ENCODE measurements at regions not wholly inside any gene's neighbourhood (a gene's known extent, or its start where the extent isn't known, plus 50 kb on each side); places are given as distances from the start of the nearest gene placed in this dataset. TPM values are rescaled to one million over a fixed set of nuclear protein-coding genes. Genes with fewer than 3 reads are reported as not detected.

GRCh38 chr5:59943452-59944113 is 50.1 kb upstream of the PDE4D start:
- H3K4me3 ChIP-seq (ENCODE audit: insufficient read depth, low read depth, low read length) = no peak overlapping the region
- H2AK5ac ChIP-seq (ENCODE audit: low read depth, low read length) = no peak overlapping the region
- H3K9me1 ChIP-seq (ENCODE audit: insufficient read depth, low read length) = no peaks in the 10 kb centered on the region
- H4K20me1 ChIP-seq (ENCODE audit: insufficient read depth, low read length) = no peaks in the 10 kb centered on the region
- no peaks in the 10 kb centered on the region for H3K9me3 ChIP-seq (ENCODE audit: control insufficient read depth, insufficient read depth, low read length)
- H3K56ac ChIP-seq (ENCODE audit: extremely low read depth, insufficient read depth, low read length) = no peak overlapping the region
- no peak overlapping the region for H2AFZ ChIP-seq (replicated peaks; ENCODE audit: low read length, poor library complexity)
- no peak overlapping the region for H3K4ac ChIP-seq (ENCODE audit: low read depth, low read length)
- H2BK120ac ChIP-seq (ENCODE audit: low read depth, low read length) = no peak overlapping the region
- no peak for TF ChIP-seq USF2 (IDR thresholded peaks at IDR 0.05; ENCODE audit: low read depth, low read length)
- TF ChIP-seq POLR2A (IDR thresholded peaks at IDR 0.05; ENCODE audit: low read depth, low read length) = no peak
- no peak for TF ChIP-seq CEBPB (IDR thresholded peaks at IDR 0.05; ENCODE audit: low read depth, low read length)
- no peak overlapping the region for H4K5ac ChIP-seq (ENCODE audit: low read depth, low read length)
- H3K4me1 ChIP-seq (ENCODE audit: control insufficient read depth, insufficient read depth, low read length) = no peaks in the 10 kb centered on the region
- no peak overlapping the region for H2BK15ac ChIP-seq (ENCODE audit: low read depth, low read length)
- dilution Hi-C loops (cut with HindIII; ENCODE audit: low sequenced_read_pairs, unreplicated experiment) = no loop called here
- ChIA-PET POLR2A (ENCODE audit: unreplicated experiment) (no interaction called here), CTCF (interaction anchor here (0.7 kb wide), 1 partner anchor 423 kb away, joined by 3 read pairs; no protein-coding TSS in a partner anchor)
- H3K36me3 ChIP-seq (ENCODE audit: control insufficient read depth, insufficient read depth, low read length) = no peaks in the 10 kb centered on the region
- H3K79me1 ChIP-seq (ENCODE audit: low read depth in 1 of 2, low read length in 2 of 2) = no peaks in the 10 kb centered on the region
- ATAC-seq (ENCODE audit: low read depth) = no peak
- H3K23ac ChIP-seq (ENCODE audit: low read depth, low read length) = no peak overlapping the region
- no peak overlapping the region for H2AK9ac ChIP-seq (replicated peaks; ENCODE audit: low read depth, low read length, poor library complexity)
- in situ Hi-C loops (cut with MboI; ENCODE audit: low sequenced_read_pairs) = no loop called here
- intact Hi-C loops (cut with micrococcal nuclease) = no loop called here
- H4K91ac ChIP-seq (ENCODE audit: insufficient read depth, low read depth, low read length) = no peak overlapping the region
- H3K14ac ChIP-seq (replicated peaks; ENCODE audit: low read depth, low read length) = no peak overlapping the region
- no peak for DNase-seq
- H3K9ac ChIP-seq (ENCODE audit: low read depth, low read length) = no peak overlapping the region
- H2BK5ac ChIP-seq (ENCODE audit: low read depth, low read length, poor library complexity, severe bottlenecking) = no peak overlapping the region
- H3K18ac ChIP-seq (ENCODE audit: low read depth, low read length) = no peak overlapping the region
- H3K27ac ChIP-seq (ENCODE audit: insufficient read depth, low read length) = no peak overlapping the region
- WGBS, 2 experiments (ENCODE audit: extremely low coverage in 2 of 2, insufficient read length in 1 of 2) = 96% methylated on average over 3 of the region's 6 CpGs; no CpG with 5 or more reads in 1 of the 2 experiments
- no peak overlapping the region for H3K4me2 ChIP-seq (ENCODE audit: low read depth, low read length)
- H3K27me3 ChIP-seq (ENCODE audit: control insufficient read depth, insufficient read depth, low read length) = no peaks in the 10 kb centered on the region
- no peak overlapping the region for H2BK20ac ChIP-seq (ENCODE audit: low read depth, low read length)
- no peak overlapping the region for H4K8ac ChIP-seq (ENCODE audit: low read depth in 2 of 2, low read length in 2 of 2)
- no TSS peak for BruUV-seq (replicated peaks)

Small RNA genes in the stretch of these regions (microRNA-seq; reads per million reads assigned to microRNA genes)
- gene RNU6-806P (ENCODE audit: insufficient read depth, insufficient read length) = not detected

Small RNA genes in the stretch of these regions (small RNA-seq; reads per million reads assigned to genes)
- gene RNU6-806P = 0.17 to 72.3 (median 0.31) reads per million in 5 experiments
